NCI-H1417 treated with DMSO at 0.1 percent for 48 hours (cell line): ENCODE measurements at regions not wholly inside any gene's neighbourhood (a gene's known extent, or its start where the extent isn't known, plus 50 kb on each side); places are given as distances from the start of the nearest gene placed in this dataset.

Experiments
- DNase-seq: peaks from one replicate; lab custom pipeline; 2025; lab: John Stamatoyannopoulos, UW

GRCh38 chr10:28250782-28251181, 52.1 kb downstream of the MPP7 start:
- no peak for DNase-seq

- no peak for DNase-seq
These were observed 52.5 kb downstream of the MPP7 start for GRCh38 chr10:28250358-28250757.

GRCh38 chr10:28249512-28249911, 53.4 kb downstream of the MPP7 start:
- no peak for DNase-seq

GRCh38 chr10:28248092-28248491, 54.8 kb downstream of the MPP7 start:
- DNase-seq: no peak

GRCh38 chr10:28246023-28246422, 56.8 kb downstream of the MPP7 start:
- DNase-seq: no peak

GRCh38 chr10:28243923-28244322, 58.9 kb downstream of the MPP7 start:
- DNase-seq: no peak

GRCh38 chr10:28242555-28243204, 60.2 kb downstream of the MPP7 start:
- no peak for DNase-seq

- DNase-seq: peak; percentile 1
These were observed 61.0 kb downstream of the MPP7 start for GRCh38 chr10:28241741-28242399.

- no peak for DNase-seq
These were observed 62.5 kb downstream of the MPP7 start for GRCh38 chr10:28240400-28240799.

GRCh38 chr10:28236591-28236990, 66.3 kb downstream of the MPP7 start:
- DNase-seq: no peak

- no peak for DNase-seq
These were observed 82.1 kb downstream of the MPP7 start for GRCh38 chr10:28220811-28221210.

- DNase-seq: no peak
These were observed 83.6 kb downstream of the MPP7 start for GRCh38 chr10:28219251-28219650.

- no peak for DNase-seq
These were observed 85.0 kb downstream of the MPP7 start for GRCh38 chr10:28217848-28218247.

- no peak for DNase-seq
These were observed 86.9 kb downstream of the MPP7 start for GRCh38 chr10:28215930-28216329.

GRCh38 chr10:28214219-28214618, 88.6 kb downstream of the MPP7 start:
- DNase-seq: no peak

- no peak for DNase-seq
These were observed 91.1 kb downstream of the MPP7 start for GRCh38 chr10:28211759-28212158.

GRCh38 chr10:28207799-28208198, 95.1 kb downstream of the MPP7 start:
- DNase-seq: no peak

- DNase-seq: no peak
These were observed 99.9 kb downstream of the MPP7 start for GRCh38 chr10:28202941-28203352.

GRCh38 chr10:28201410-28202400, 101.2 kb downstream of the MPP7 start:
- no peak for DNase-seq

- no peak for DNase-seq
These were observed 102.1 kb downstream of the MPP7 start for GRCh38 chr10:28200775-28201174.

- no peak for DNase-seq
These were observed 102.9 kb downstream of the MPP7 start for GRCh38 chr10:28199941-28200340.

- DNase-seq: no peak
These were observed 112.7 kb downstream of the MPP7 start for GRCh38 chr10:28190196-28190595.

- DNase-seq: no peak
These were observed 114.3 kb downstream of the MPP7 start for GRCh38 chr10:28188526-28188925.
